DOHH2 (cell line): ENCODE measurements at regions not wholly inside any gene's neighbourhood (a gene's known extent, or its start where the extent isn't known, plus 50 kb on each side); places are given as distances from the start of the nearest gene placed in this dataset.

Experiments
- H3F3A ChIP-seq: fragments of 200-600 bp; sonication (generic), shearing (Covaris generic); 2 replicates; pipeline ENCODE4 v1.6.0; 2016; ENCODE audit warnings: antibody characterized with exemption, mild to moderate bottlenecking; ENCODE audit not compliant: control insufficient read depth, insufficient read depth
- H3K27ac ChIP-seq: fragments of 200-600 bp; sonication (generic); 2 replicates; pipeline ENCODE4 v1.5.1; 2014; ENCODE audit warnings: low read depth, mild to moderate bottlenecking, low read length, moderate library complexity
- H3K27me3 ChIP-seq: fragments of 200-600 bp; sonication (generic); 2 replicates; pipeline ENCODE4 v1.6.1; 2014; ENCODE audit warnings: mild to moderate bottlenecking, low read length, mixed read lengths; ENCODE audit not compliant: control insufficient read depth
- H3K36me3 ChIP-seq: fragments of 200-600 bp; sonication (generic); 2 replicates; pipeline ENCODE4 v1.6.1; 2014; ENCODE audit warnings: mild to moderate bottlenecking, low read length, moderate library complexity, mixed read lengths; ENCODE audit not compliant: control insufficient read depth
- H3K4me1 ChIP-seq: fragments of 200-600 bp; sonication (generic); 2 replicates; pipeline ENCODE4 v1.6.1; 2014; ENCODE audit warnings: mild to moderate bottlenecking, low read length, mixed read lengths; ENCODE audit not compliant: control insufficient read depth
- H3K4me2 ChIP-seq: fragments of 200-600 bp; sonication (generic); 2 replicates; pipeline ENCODE4 v1.6.0; 2014; ENCODE audit warnings: mild to moderate bottlenecking, low read length, moderate library complexity
- H3K4me3 ChIP-seq: fragments of 200-600 bp; sonication (generic); 2 replicates; pipeline ENCODE4 v1.5.1; 2014; ENCODE audit warnings: mild to moderate bottlenecking, low read length, mixed read lengths
- H3K79me2 ChIP-seq: fragments of 200-600 bp; sonication (generic); 2 replicates; pipeline ENCODE4 v1.6.1; 2014; ENCODE audit warnings: mild to moderate bottlenecking, low read length, mixed read lengths; ENCODE audit not compliant: control insufficient read depth
- H3K9me2 ChIP-seq: fragments of 200-600 bp; sonication (generic); replicated peaks from 2 replicates; pipeline ENCODE4 v1.6.1; 2014; ENCODE audit warnings: mild to moderate bottlenecking, low read length, mixed read lengths; ENCODE audit not compliant: control insufficient read depth
- H3K9me3 ChIP-seq: fragments of 200-600 bp; sonication (generic); 2 replicates; pipeline ENCODE4 v1.6.1; 2014; ENCODE audit warnings: antibody characterized with exemption, low read length, mixed read lengths; ENCODE audit not compliant: control insufficient read depth, insufficient read depth
- H4K20me1 ChIP-seq: fragments of 200-600 bp; sonication (generic); 2 replicates; pipeline ENCODE4 v1.6.0; 2014; ENCODE audit warnings: low read depth, mild to moderate bottlenecking, antibody characterized with exemption, low read length, moderate library complexity; ENCODE audit not compliant: control insufficient read depth, insufficient read depth
- CTCF ChIP-seq: fragments of 200-600 bp; sonication (generic); IDR thresholded peaks from one replicate; pipeline ENCODE4 v1.5.1; 2014; ENCODE audit warnings: antibody characterized with exemption, mild to moderate bottlenecking, low read depth, low read length; ENCODE audit not compliant: poor library complexity, severe bottlenecking
- EZH2phosphoT487 ChIP-seq: fragments of 200-600 bp; sonication (generic); IDR thresholded peaks from 2 replicates; pipeline ENCODE4 v1.6.1; 2017; ENCODE audit warnings: borderline replicate concordance, mild to moderate bottlenecking, antibody characterized with exemption, low read length, moderate library complexity, mixed read lengths

- Histone ChIP-seq H3K4me1 (no peaks in the 10 kb centered on the region), H3K4me2 (no peak overlapping the region), H3K4me3 (no peak overlapping the region), H3K36me3 (no peaks in the 10 kb centered on the region), H3K27ac (no peak overlapping the region), H3F3A (no peaks in the 10 kb centered on the region), H4K20me1 (no peaks in the 10 kb centered on the region), H3K9me3 (no peaks in the 10 kb centered on the region), H3K9me2 (no peaks in the 10 kb centered on the region), H3K79me2 (no peaks in the 10 kb centered on the region), H3K27me3 (0 out of 2 replicates have a peak, but pooled peaks cover 4% of the 10 kb centered on the region)
- TF ChIP-seq EZH2phosphoT487, result no peak
- TF ChIP-seq CTCF, result no peak
Measured at GRCh38 chr10:6972226-6972625, 392.1 kb upstream of the PRKCQ start.

DNA sequence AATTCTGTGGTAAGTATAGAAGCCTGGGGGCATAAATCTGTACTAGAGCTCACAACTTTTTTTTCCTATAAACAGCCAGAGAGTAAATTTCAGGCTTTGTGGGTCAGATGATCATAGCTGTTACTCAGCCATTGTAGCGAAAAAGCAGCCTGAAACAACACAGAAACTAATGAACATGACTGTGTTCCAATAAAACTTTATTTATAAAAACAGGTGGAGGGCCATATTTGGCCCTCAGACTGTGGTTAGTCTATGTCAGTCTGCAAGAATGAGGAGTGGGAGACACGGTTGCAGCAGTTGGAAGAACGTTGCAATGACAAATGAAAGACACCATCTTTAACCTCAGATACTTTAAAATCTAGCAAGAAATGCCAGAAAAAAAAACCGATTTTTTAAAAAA, 389.6 kb upstream of the PRKCQ start:
- H3K4me3 ChIP-seq, result no peak overlapping the region
- H3K36me3 ChIP-seq, result no peaks in the 10 kb centered on the region
- no peak for TF ChIP-seq EZH2phosphoT487
- TF ChIP-seq CTCF, result no peak
- H3K27me3 ChIP-seq, result no peaks in the 10 kb centered on the region
- H3K27ac ChIP-seq, result no peak overlapping the region
- H3K9me3 ChIP-seq, result no peaks in the 10 kb centered on the region
- no peak overlapping the region for H3K4me2 ChIP-seq
- H4K20me1 ChIP-seq, result no peaks in the 10 kb centered on the region
- no peaks in the 10 kb centered on the region for H3K9me2 ChIP-seq
- no peaks in the 10 kb centered on the region for H3K79me2 ChIP-seq
- no peaks in the 10 kb centered on the region for H3F3A ChIP-seq
- H3K4me1 ChIP-seq, result no peaks in the 10 kb centered on the region

DNA sequence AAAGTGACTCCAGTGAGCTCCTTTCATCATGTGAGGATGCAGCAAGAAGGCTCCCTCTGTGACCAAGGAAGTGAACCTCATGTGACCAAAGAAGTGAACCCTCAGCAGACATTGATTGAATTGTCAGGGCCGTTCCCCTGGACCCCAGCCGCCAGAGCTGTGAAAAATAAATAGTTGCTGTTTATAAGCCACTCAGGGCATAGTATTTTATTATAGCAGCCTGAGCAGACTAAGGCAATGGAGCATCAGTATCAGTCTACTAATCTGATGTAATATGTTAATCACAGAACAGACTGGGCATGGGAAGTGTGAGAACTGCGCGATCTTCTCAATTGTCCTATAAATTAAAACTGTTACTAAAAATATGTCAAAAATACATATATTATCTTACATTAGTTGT, 384.5 kb upstream of the PRKCQ start:
- TF ChIP-seq CTCF, result no peak
- no peak for TF ChIP-seq EZH2phosphoT487
- H3K79me2 ChIP-seq, result no peaks in the 10 kb centered on the region

DNA sequence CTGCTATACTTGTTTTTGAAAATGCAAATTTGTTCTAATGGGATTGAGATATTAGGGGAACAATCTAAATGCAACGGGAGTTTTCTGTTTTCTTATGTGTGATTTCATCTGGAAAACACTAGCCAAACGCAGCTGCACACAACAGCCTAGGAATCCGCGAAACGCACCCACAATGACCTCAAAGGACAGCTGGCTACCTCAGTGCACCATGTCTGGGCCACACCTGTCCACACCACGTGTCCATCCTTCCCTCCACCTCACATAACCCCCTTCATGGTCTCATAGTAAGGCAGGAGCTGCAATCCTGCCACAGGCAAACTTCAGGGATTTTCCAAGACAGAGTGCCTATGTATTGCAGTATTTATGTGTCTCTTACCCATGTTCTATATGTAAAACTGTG, 382.5 kb upstream of the PRKCQ start:
- Histone ChIP-seq H4K20me1 (no peaks in the 10 kb centered on the region), H3K4me1 (no peaks in the 10 kb centered on the region), H3K4me3 (no peak overlapping the region), H3K27ac (no peak overlapping the region), H3K9me3 (no peaks in the 10 kb centered on the region), H3K79me2 (no peaks in the 10 kb centered on the region), H3K36me3 (no peaks in the 10 kb centered on the region), H3K9me2 (no peaks in the 10 kb centered on the region), H3K4me2 (no peak overlapping the region), H3K27me3 (no peaks in the 10 kb centered on the region), H3F3A (no peaks in the 10 kb centered on the region)
- TF ChIP-seq CTCF, result no peak
- no peak for TF ChIP-seq EZH2phosphoT487

More for the DNA sequence above, 384.5 kb upstream of the PRKCQ start:
- Histone ChIP-seq H3K4me3 (no peak overlapping the region), H3K36me3 (no peaks in the 10 kb centered on the region), H3K4me2 (no peak overlapping the region), H3K4me1 (no peaks in the 10 kb centered on the region), H3K27me3 (no peaks in the 10 kb centered on the region), H3K9me3 (no peaks in the 10 kb centered on the region), H3K27ac (no peak overlapping the region), H3F3A (no peaks in the 10 kb centered on the region), H3K9me2 (no peaks in the 10 kb centered on the region), H4K20me1 (no peaks in the 10 kb centered on the region)
